Lower leg skin (tissue), 3 donors: ENCODE measurements at regions not wholly inside any gene's neighbourhood (a gene's known extent, or its start where the extent isn't known, plus 50 kb on each side); places are given as distances from the start of the nearest gene placed in this dataset.

Source experiments
- POLR2A ChIP-seq, 2 donors: fragments of 450-650 bp; IDR thresholded peaks; one replicate each; pipeline ENCODE4 v1.6.1; 2016 to 2017; ENCODE audit warnings: antibody characterized with exemption in 2 of 2, mild to moderate bottlenecking in 1 of 2, moderate library complexity in 1 of 2
- TF ChIP-seq, protein P1 (sequence below), 3 donors: fragments of 450-650 bp; IDR thresholded peaks; one replicate each; pipeline ENCODE4 v1.5.1; 2016; ENCODE audit warnings: antibody characterized with exemption in 3 of 3, mild to moderate bottlenecking in 3 of 3, moderate library complexity in 2 of 3

GRCh38 chr13:81487151-81487550 lies 1146.2 kb upstream of the SPRY2 start:
- TF ChIP-seq, protein P1, sequence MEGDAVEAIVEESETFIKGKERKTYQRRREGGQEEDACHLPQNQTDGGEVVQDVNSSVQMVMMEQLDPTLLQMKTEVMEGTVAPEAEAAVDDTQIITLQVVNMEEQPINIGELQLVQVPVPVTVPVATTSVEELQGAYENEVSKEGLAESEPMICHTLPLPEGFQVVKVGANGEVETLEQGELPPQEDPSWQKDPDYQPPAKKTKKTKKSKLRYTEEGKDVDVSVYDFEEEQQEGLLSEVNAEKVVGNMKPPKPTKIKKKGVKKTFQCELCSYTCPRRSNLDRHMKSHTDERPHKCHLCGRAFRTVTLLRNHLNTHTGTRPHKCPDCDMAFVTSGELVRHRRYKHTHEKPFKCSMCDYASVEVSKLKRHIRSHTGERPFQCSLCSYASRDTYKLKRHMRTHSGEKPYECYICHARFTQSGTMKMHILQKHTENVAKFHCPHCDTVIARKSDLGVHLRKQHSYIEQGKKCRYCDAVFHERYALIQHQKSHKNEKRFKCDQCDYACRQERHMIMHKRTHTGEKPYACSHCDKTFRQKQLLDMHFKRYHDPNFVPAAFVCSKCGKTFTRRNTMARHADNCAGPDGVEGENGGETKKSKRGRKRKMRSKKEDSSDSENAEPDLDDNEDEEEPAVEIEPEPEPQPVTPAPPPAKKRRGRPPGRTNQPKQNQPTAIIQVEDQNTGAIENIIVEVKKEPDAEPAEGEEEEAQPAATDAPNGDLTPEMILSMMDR (IDR thresholded peaks at IDR 0.05), result no peak
- no peak for TF ChIP-seq POLR2A (IDR thresholded peaks at IDR 0.05)
